Putamen (tissue), 1 donor: ENCODE measurements at regions not wholly inside any gene's neighbourhood (a gene's known extent, or its start where the extent isn't known, plus 50 kb on each side); places are given as distances from the start of the nearest gene placed in this dataset.
A peak's percentile ranks its signal among the peaks of the same experiment; 100 is the strongest.

Experiments used
- DNase-seq: peaks from one replicate; pipeline ENCODE4 v3.0.0-alpha.2; 2016; ENCODE audit warnings: low spot score

GRCh38 chr2:181242262-181242661 is 214.9 kb upstream of the ITGA4 start:
- no peak for DNase-seq

- no peak for DNase-seq
Observed at GRCh38 chr2:181243319-181243718, 213.9 kb upstream of the ITGA4 start.

GRCh38 chr2:181250691-181251090 is 206.5 kb upstream of the ITGA4 start:
- no peak for DNase-seq

GRCh38 chr2:181252262-181253148 is 204.7 kb upstream of the ITGA4 start:
- no peak for DNase-seq

GRCh38 chr2:181253438-181253837 is 203.7 kb upstream of the ITGA4 start:
- no peak for DNase-seq

- peak; percentile 43 for DNase-seq
Observed at GRCh38 chr2:181255651-181256050, 201.5 kb upstream of the ITGA4 start.

- DNase-seq: no peak
Observed at GRCh38 chr2:181258720-181259119, 198.5 kb upstream of the ITGA4 start.

- no peak for DNase-seq
Observed at GRCh38 chr2:181262782-181263181, 194.4 kb upstream of the ITGA4 start.

- no peak for DNase-seq
Observed at GRCh38 chr2:181264001-181264400, 193.2 kb upstream of the ITGA4 start.

- DNase-seq: no peak
Observed at GRCh38 chr2:181264441-181264840, 192.7 kb upstream of the ITGA4 start.

- no peak for DNase-seq
Observed at GRCh38 chr2:181266614-181267013, 190.6 kb upstream of the ITGA4 start.

GRCh38 chr2:181268174-181268867 is 188.9 kb upstream of the ITGA4 start:
- no peak for DNase-seq

- no peak for DNase-seq
Observed at GRCh38 chr2:181273986-181274385, 183.2 kb upstream of the ITGA4 start.

GRCh38 chr2:181275643-181276070 is 181.5 kb upstream of the ITGA4 start:
- no peak for DNase-seq

GRCh38 chr2:181281206-181281832 is 175.9 kb upstream of the ITGA4 start:
- peak; percentile 59 for DNase-seq

GRCh38 chr2:181285116-181285515 is 172.1 kb upstream of the ITGA4 start:
- no peak for DNase-seq

GRCh38 chr2:181289698-181290097 is 167.5 kb upstream of the ITGA4 start:
- no peak for DNase-seq

- no peak for DNase-seq
Observed at GRCh38 chr2:181290182-181290581, 167.0 kb upstream of the ITGA4 start.

- DNase-seq: no peak
Observed at GRCh38 chr2:181294979-181295378, 162.2 kb upstream of the ITGA4 start.

GRCh38 chr2:181300600-181301291 is 156.4 kb upstream of the ITGA4 start:
- no peak for DNase-seq

- DNase-seq: no peak
Observed at GRCh38 chr2:181304011-181304844, 153.0 kb upstream of the ITGA4 start.
